HEK293T (cell line): ENCODE measurements at regions not wholly inside any gene's neighbourhood (a gene's known extent, or its start where the extent isn't known, plus 50 kb on each side); places are given as distances from the start of the nearest gene placed in this dataset.
"Not testable (repeated sequence)": the region's sequence is repeated elsewhere in the genome, so short reads cannot be mapped to it uniquely, and the experiment has no call there.

Experiments used
- ARNT ChIP-seq: fragments of 450-650 bp; IDR thresholded peaks from 2 replicates; pipeline ENCODE4 v1.6.1; 2017; ENCODE audit warnings: mild to moderate bottlenecking
- BHLHE40 ChIP-seq: fragments of 450-650 bp; IDR thresholded peaks from 2 replicates; pipeline ENCODE4 v1.6.1; 2016; ENCODE audit warnings: mild to moderate bottlenecking, moderate library complexity, borderline replicate concordance
- CTBP1 ChIP-seq: fragments of 450-650 bp; IDR thresholded peaks from 2 replicates; pipeline ENCODE4 v1.6.1; 2016; ENCODE audit warnings: borderline replicate concordance
- L3MBTL2 ChIP-seq: fragments of 450-650 bp; conservative IDR thresholded peaks from 2 replicates; pipeline ENCODE4 v1.6.1; 2016; ENCODE audit warnings: mild to moderate bottlenecking
- PKNOX1 ChIP-seq: fragments of 450-650 bp; IDR thresholded peaks from 2 replicates; pipeline ENCODE4 v1.6.1; 2016
- SUZ12 ChIP-seq: fragments of 450-650 bp; IDR thresholded peaks from 2 replicates; pipeline ENCODE4 v1.6.1; 2016; ENCODE audit warnings: mild to moderate bottlenecking

DNA sequence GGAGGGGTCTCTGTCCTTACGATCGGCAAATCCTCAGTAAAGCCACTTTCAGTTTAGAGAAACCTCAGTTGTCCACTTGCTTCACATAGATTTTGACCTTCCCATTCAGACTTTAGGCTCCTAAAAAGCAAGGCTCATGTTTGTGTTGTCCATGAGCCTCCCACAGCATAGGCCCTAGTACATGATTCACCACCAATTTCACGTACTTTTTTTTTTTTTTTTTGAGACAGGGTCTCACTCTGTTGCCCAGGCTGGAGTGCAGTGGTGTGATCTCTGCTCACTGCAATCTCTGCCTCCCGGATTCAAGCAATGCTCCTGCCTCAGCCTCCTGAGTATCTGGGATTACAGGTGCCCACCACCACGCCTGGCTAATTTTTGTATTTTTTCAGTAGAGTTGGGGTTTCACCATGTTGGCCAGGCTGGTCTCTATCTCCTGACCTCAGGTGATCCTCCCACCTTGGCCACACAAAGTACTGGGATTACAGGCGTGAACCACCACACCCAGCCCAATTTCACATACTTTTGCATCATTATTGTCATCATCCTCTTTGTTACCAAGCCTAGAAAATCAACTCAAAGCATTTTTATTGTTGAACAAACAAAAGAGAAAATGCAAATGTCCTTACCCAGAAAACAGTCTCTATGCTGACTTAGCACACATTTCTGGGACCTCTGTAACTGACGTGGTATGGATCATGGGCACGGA, 83.8 kb downstream of the VCPKMT start:
- TF ChIP-seq L3MBTL2, SUZ12, BHLHE40, CTBP1, ARNT, PKNOX1: not testable (repeated sequence)
